IPS-18c (cell line): ENCODE measurements at regions not wholly inside any gene's neighbourhood (a gene's known extent, or its start where the extent isn't known, plus 50 kb on each side); places are given as distances from the start of the nearest gene placed in this dataset.
"Not testable (repeated sequence)": the region's sequence is repeated elsewhere in the genome, so short reads cannot be mapped to it uniquely, and the experiment has no call there.

Source experiments
- H3K4me3 ChIP-seq: 2 replicates; pipeline ENCODE4 v1.7.0; 2013; ENCODE audit warnings: low read depth, mild to moderate bottlenecking, low read length, moderate library complexity; ENCODE audit not compliant: insufficient read depth
- H3K9me3 ChIP-seq: one replicate; pipeline ENCODE4 v1.6.1; 2013; ENCODE audit warnings: mild to moderate bottlenecking, low read length, moderate library complexity; ENCODE audit not compliant: control insufficient read depth, insufficient read depth

- no peaks in the 10 kb centered on the region for H3K9me3 ChIP-seq
- H3K4me3 ChIP-seq = no peak overlapping the region
Measured at GRCh38 chr9:34907044-34907443, 51.0 kb upstream of the PHF24 start.

GRCh38 chr9:34899535-34900158 is 58.4 kb upstream of the PHF24 start:
- no peak overlapping the region for H3K4me3 ChIP-seq
- H3K9me3 ChIP-seq = no peaks in the 10 kb centered on the region

GRCh38 chr9:34898846-34899245 is 59.2 kb upstream of the PHF24 start:
- H3K4me3 ChIP-seq = no peak overlapping the region
- no peaks in the 10 kb centered on the region for H3K9me3 ChIP-seq

- Histone ChIP-seq H3K4me3 (no peak overlapping the region), H3K9me3 (no peaks in the 10 kb centered on the region)
Measured at GRCh38 chr9:34896112-34896511, 62.0 kb upstream of the PHF24 start.

- Histone ChIP-seq H3K9me3 (no peaks in the 10 kb centered on the region), H3K4me3 (no peak overlapping the region)
Measured at GRCh38 chr9:34892886-34893285, 65.2 kb upstream of the PHF24 start.

GRCh38 chr9:34891386-34891785 is 66.7 kb upstream of the PHF24 start:
- Histone ChIP-seq H3K4me3 (no peak overlapping the region), H3K9me3 (no peaks in the 10 kb centered on the region)

GRCh38 chr9:34887841-34888240 is 70.2 kb upstream of the PHF24 start:
- H3K4me3 ChIP-seq = no peak overlapping the region
- no peaks in the 10 kb centered on the region for H3K9me3 ChIP-seq

GRCh38 chr9:34884747-34885189 is 73.3 kb upstream of the PHF24 start:
- Histone ChIP-seq H3K4me3 (no peak overlapping the region), H3K9me3 (no peaks in the 10 kb centered on the region)

- Histone ChIP-seq H3K4me3 (no peak overlapping the region), H3K9me3 (no peaks in the 10 kb centered on the region)
Measured at GRCh38 chr9:34876096-34876495, 82.0 kb upstream of the PHF24 start.

GRCh38 chr9:34869390-34869789 is 88.7 kb upstream of the PHF24 start:
- no peak overlapping the region for H3K4me3 ChIP-seq
- H3K9me3 ChIP-seq = no peaks in the 10 kb centered on the region

- Histone ChIP-seq H3K4me3 (no peak overlapping the region), H3K9me3 (no peaks in the 10 kb centered on the region)
Measured at GRCh38 chr9:34866614-34867013, 91.5 kb upstream of the PHF24 start.

GRCh38 chr9:34863426-34863825 is 94.7 kb upstream of the PHF24 start:
- Histone ChIP-seq H3K4me3 (no peak overlapping the region), H3K9me3 (no peaks in the 10 kb centered on the region)

GRCh38 chr9:34862836-34863235 is 95.2 kb upstream of the PHF24 start:
- H3K4me3 ChIP-seq = no peak overlapping the region
- H3K9me3 ChIP-seq = no peaks in the 10 kb centered on the region

- H3K9me3 ChIP-seq = peaks cover under 1% of the 10 kb centered on the region
- no peak overlapping the region for H3K4me3 ChIP-seq
Measured at GRCh38 chr9:34862043-34862442, 96.0 kb upstream of the PHF24 start.

GRCh38 chr9:34855016-34855415 is 103.1 kb upstream of the PHF24 start:
- H3K9me3 ChIP-seq = not testable (repeated sequence)

GRCh38 chr9:34830068-34830467 is 120.1 kb upstream of the CCL21 start:
- no peak overlapping the region for H3K4me3 ChIP-seq

More at GRCh38 chr9:34855016-34855415, 103.1 kb upstream of the PHF24 start:
- H3K4me3 ChIP-seq = not testable (repeated sequence)

GRCh38 chr9:34826999-34827538 is 117.1 kb upstream of the CCL21 start:
- Histone ChIP-seq H3K4me3 (no peak overlapping the region), H3K9me3 (no peaks in the 10 kb centered on the region)

More at GRCh38 chr9:34830068-34830467, 120.1 kb upstream of the CCL21 start:
- no peaks in the 10 kb centered on the region for H3K9me3 ChIP-seq

- Histone ChIP-seq H3K9me3 (no peaks in the 10 kb centered on the region), H3K4me3 (no peak overlapping the region)
Measured at GRCh38 chr9:34825775-34826174, 115.8 kb upstream of the CCL21 start.

GRCh38 chr9:34823778-34824177 is 113.8 kb upstream of the CCL21 start:
- H3K4me3 ChIP-seq = no peak overlapping the region
- no peaks in the 10 kb centered on the region for H3K9me3 ChIP-seq
